RWPE2 (cell line): ENCODE measurements at regions not wholly inside any gene's neighbourhood (a gene's known extent, or its start where the extent isn't known, plus 50 kb on each side); places are given as distances from the start of the nearest gene placed in this dataset.

Experiments used
- ATAC-seq: fragments of 200-7000 bp; cut with Tn5 transposase; 3 replicates; pipeline ENCODE4 v1.9.1; 2021; ENCODE audit warnings: low read depth
- DNase-seq: peaks from one replicate; pipeline ENCODE4 v3.0.0-alpha.2; 2020; ENCODE audit warnings: low spot score
- H3K27ac ChIP-seq: fragments of 450-650 bp; 2 replicates; pipeline ENCODE4 v1.5.1; 2017; ENCODE audit warnings: mild to moderate bottlenecking; ENCODE audit not compliant: poor library complexity, severe bottlenecking
- H3K27me3 ChIP-seq: fragments of 250-450 bp; sonication (Bioruptor Pico); 2 replicates; pipeline ENCODE4 v1.5.1; 2021; ENCODE audit warnings: mild to moderate bottlenecking, moderate library complexity; ENCODE audit not compliant: insufficient read depth, poor library complexity, severe bottlenecking
- H3K36me3 ChIP-seq: fragments of 250-450 bp; sonication (Bioruptor Pico); 2 replicates; pipeline ENCODE4 v1.5.1; 2020; ENCODE audit warnings: low read depth, mild to moderate bottlenecking, moderate library complexity
- H3K4me1 ChIP-seq: fragments of 250-450 bp; sonication (Bioruptor Pico); 2 replicates; pipeline ENCODE4 v1.5.1; 2021; ENCODE audit warnings: mild to moderate bottlenecking, moderate library complexity; ENCODE audit not compliant: insufficient read depth, poor library complexity, severe bottlenecking
- H3K4me3 ChIP-seq: fragments of 250-450 bp; sonication (Bioruptor Pico); 2 replicates; pipeline ENCODE4 v1.5.1; 2021; ENCODE audit warnings: mild to moderate bottlenecking, moderate library complexity; ENCODE audit not compliant: severe bottlenecking
- H3K9me3 ChIP-seq: fragments of 250-450 bp; sonication (Bioruptor Pico); 2 replicates; pipeline ENCODE4 v1.5.1; 2021; ENCODE audit warnings: mild to moderate bottlenecking, moderate library complexity; ENCODE audit not compliant: severe bottlenecking
- TF ChIP-seq, protein P1 (sequence below): fragments of 450-650 bp; IDR thresholded peaks from one replicate; pipeline ENCODE4 v1.5.1; 2017; ENCODE audit warnings: mild to moderate bottlenecking, moderate library complexity; ENCODE audit not compliant: poor library complexity, severe bottlenecking

DNA sequence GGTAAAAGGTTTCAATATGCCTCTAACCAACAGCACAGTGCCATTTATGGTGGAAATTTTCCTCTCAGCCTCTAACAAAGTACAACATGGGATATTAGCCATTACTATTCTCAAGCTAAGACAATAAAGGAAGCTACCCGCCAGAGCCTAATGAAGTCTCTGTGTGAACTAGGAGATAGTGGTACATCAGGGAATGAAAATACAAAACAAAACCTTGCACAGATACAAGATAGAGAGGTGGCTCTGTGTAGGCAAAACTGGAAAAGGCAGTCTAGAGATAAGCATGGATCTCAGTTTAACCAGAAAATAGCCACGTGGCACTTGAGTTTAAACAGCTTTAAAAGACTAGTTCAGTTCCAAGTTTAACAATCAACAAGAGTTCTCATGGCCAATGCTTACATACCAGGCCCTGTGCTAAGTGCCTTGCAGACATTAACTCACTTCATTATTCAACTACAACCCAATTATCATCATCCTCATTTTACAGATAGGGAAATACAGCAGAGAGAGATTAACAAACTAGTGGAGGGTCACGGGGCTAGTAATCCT is 279.3 kb downstream of the IGSF11 start:
- no peak overlapping the region for H3K27ac ChIP-seq
- no peak overlapping the region for H3K4me3 ChIP-seq
- TF ChIP-seq, protein P1, sequence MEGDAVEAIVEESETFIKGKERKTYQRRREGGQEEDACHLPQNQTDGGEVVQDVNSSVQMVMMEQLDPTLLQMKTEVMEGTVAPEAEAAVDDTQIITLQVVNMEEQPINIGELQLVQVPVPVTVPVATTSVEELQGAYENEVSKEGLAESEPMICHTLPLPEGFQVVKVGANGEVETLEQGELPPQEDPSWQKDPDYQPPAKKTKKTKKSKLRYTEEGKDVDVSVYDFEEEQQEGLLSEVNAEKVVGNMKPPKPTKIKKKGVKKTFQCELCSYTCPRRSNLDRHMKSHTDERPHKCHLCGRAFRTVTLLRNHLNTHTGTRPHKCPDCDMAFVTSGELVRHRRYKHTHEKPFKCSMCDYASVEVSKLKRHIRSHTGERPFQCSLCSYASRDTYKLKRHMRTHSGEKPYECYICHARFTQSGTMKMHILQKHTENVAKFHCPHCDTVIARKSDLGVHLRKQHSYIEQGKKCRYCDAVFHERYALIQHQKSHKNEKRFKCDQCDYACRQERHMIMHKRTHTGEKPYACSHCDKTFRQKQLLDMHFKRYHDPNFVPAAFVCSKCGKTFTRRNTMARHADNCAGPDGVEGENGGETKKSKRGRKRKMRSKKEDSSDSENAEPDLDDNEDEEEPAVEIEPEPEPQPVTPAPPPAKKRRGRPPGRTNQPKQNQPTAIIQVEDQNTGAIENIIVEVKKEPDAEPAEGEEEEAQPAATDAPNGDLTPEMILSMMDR: no peak
- DNase-seq (no peak), ATAC-seq (no peak)
- H3K9me3 ChIP-seq: no peaks in the 10 kb centered on the region
- no peaks in the 10 kb centered on the region for H3K4me1 ChIP-seq
- H3K27me3 ChIP-seq: no peaks in the 10 kb centered on the region
- H3K36me3 ChIP-seq: no peaks in the 10 kb centered on the region

DNA sequence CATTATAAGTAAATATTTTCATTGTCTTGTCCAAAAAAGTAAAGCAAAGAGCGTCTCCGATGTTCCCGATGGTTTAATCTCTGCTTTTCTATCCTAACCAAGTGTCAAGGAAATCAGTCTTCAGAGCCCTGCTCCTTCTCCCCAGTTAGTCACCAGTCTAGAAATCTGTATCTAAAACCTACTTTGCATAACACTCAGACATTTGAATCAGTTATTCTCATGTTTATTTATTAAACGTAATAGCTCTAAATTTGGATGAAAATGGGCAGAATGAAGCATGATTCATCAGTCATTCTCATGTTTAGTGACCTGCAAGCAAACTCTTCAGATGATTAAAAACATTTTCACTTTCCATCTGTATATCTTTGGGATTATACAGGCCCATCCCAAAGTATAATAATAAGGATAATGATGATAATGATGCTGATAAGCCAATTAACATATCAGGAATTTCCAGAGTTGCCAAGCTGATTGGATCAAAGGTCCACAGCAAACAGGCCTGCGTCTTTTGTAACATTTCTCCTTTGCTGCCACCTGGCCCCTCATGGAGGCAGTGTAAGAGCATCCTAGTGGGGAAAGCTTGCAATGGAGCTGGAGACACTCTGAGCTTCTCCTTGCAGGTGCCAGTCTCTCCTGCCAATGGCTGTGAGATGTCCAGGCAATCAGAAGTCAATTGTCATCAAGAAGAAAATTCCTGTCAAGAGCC is 273.9 kb downstream of the IGSF11 start:
- ATAC-seq: no peak
- Histone ChIP-seq H3K4me3 (no peak overlapping the region), H3K27me3 (no peaks in the 10 kb centered on the region), H3K9me3 (no peaks in the 10 kb centered on the region), H3K27ac (no peak overlapping the region), H3K4me1 (no peaks in the 10 kb centered on the region), H3K36me3 (no peaks in the 10 kb centered on the region)
- no peak for DNase-seq
- TF ChIP-seq, protein P1: no peak

GRCh38 chr3:118761291-118761606 is 273.4 kb downstream of the IGSF11 start:
- H3K4me3 ChIP-seq: no peak overlapping the region
- no peaks in the 10 kb centered on the region for H3K9me3 ChIP-seq
- no peaks in the 10 kb centered on the region for H3K36me3 ChIP-seq
- H3K27me3 ChIP-seq: no peaks in the 10 kb centered on the region
- DNase-seq: no peak
- no peaks in the 10 kb centered on the region for H3K4me1 ChIP-seq
- no peak for ATAC-seq
- TF ChIP-seq, protein P1: no peak
- H3K27ac ChIP-seq: no peak overlapping the region

- Histone ChIP-seq H3K27ac (no peak overlapping the region), H3K9me3 (no peaks in the 10 kb centered on the region), H3K27me3 (no peaks in the 10 kb centered on the region), H3K4me1 (no peaks in the 10 kb centered on the region), H3K36me3 (no peaks in the 10 kb centered on the region), H3K4me3 (no peak overlapping the region)
- DNase-seq: no peak
- no peak for ATAC-seq
- TF ChIP-seq, protein P1: no peak
Observed at GRCh38 chr3:118765636-118766305, 268.9 kb downstream of the IGSF11 start.

DNA sequence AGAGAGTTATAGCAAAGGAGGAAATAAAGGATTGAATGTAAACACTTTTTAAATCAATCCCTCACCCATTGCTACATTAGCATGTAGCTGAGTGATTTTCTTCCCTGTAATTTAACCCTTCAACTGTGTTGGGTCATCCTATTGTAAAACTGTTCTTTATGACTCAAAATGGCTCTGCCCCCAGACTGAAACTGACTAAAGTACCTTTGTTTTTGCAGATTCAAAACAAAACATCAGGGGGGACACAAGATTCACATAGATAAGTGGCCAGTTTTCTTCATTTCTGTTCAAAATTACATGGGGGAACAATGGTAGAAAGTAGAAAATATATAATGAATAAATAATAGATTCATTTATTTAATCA is 268.4 kb downstream of the IGSF11 start:
- Histone ChIP-seq H3K9me3 (no peaks in the 10 kb centered on the region), H3K27ac (no peak overlapping the region), H3K4me3 (no peak overlapping the region), H3K36me3 (no peaks in the 10 kb centered on the region), H3K27me3 (no peaks in the 10 kb centered on the region), H3K4me1 (no peaks in the 10 kb centered on the region)
- DNase-seq (no peak), ATAC-seq (no peak)
- TF ChIP-seq, protein P1: no peak
